NCI-H82 treated with DMSO at 0.1 percent for 48 hours (cell line): ENCODE measurements at regions not wholly inside any gene's neighbourhood (a gene's known extent, or its start where the extent isn't known, plus 50 kb on each side); places are given as distances from the start of the nearest gene placed in this dataset.

Experiments
- DNase-seq: peaks from one replicate; lab custom pipeline; 2025; ENCODE audit not compliant: unreplicated experiment; lab: John Stamatoyannopoulos, UW

GRCh38 chr3:1540686-1541085 lies 447.9 kb downstream of the CNTN6 start:
- DNase-seq: no peak

GRCh38 chr3:1551741-1552140 lies 458.9 kb downstream of the CNTN6 start:
- DNase-seq: no peak

GRCh38 chr3:1552831-1553230 lies 460.0 kb downstream of the CNTN6 start:
- DNase-seq: no peak

GRCh38 chr3:1561427-1561826 lies 468.6 kb downstream of the CNTN6 start:
- DNase-seq: no peak

DNA sequence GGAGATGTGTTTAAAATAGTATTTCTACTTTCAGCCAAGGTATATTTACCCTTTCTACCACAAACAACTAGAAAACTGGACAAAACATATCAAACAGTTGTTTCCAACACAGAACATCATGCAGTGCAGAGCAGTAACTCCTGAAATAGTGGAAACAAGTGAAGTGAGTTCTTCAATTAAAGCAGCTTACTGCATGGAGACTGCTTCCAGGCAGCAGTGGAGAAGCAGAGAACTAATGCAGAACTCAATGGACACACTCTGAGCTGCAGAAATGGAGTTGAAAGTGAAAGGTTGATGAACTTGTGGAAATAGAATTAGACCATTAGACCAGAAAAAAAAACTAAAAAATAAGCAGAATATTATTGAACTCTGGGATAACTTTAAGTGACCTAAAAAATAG lies 478.9 kb downstream of the CNTN6 start:
- no peak for DNase-seq

- DNase-seq: no peak
Observed at GRCh38 chr3:1576047-1576446, 483.2 kb downstream of the CNTN6 start.

DNA sequence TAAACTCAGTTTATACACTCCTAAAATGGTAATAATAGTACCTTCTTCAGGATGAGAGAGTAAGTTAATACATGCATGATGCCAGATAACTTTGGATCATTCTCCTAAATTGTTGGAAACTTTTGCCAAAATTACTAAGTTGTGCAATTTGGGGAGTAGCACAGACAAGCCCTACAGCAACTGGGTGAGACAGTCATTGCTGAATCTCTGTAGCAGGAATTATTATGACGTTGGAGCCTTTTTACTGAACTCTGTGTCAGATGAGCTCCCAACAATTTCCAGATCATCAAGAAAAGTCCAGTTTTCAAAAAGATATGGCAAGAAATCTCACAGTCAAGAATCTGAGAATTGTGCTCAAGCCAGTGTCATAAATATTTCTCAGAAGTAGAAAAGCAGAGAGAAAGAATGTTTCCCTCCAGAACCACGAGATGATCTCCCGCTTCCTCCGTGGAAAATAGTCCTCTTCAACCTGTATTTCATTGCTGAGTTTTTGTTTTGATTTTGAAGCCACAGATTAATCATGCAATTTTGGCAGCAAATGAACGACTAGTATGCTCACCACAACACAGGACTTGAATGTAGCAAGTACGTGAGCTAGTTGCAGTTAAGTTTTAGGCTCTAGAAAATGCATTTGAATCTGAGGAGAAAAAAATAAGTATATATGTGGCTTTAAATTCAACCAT lies 485.4 kb downstream of the CNTN6 start:
- no peak for DNase-seq

GRCh38 chr3:1583044-1583443 lies 490.2 kb downstream of the CNTN6 start:
- no peak for DNase-seq

DNA sequence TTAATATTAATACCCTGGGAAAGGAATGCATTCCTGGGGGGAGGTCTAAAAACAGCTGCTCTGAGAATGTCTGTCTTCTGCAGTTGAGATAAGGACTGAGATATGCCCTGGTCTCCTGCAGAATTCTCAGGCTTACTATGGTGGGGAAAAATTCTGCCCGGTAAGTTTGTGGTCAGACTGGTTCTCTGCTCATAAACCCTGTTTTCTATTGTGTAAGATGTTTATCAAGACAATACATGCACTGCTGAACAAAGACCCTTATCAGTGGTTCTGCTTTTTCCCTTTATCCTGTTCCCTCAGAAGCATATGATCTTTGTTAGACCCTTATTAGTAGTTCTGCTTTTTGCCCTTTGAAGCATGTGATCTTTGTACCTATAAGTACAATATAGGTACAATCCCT lies 494.6 kb downstream of the CNTN6 start:
- no peak for DNase-seq

- DNase-seq: no peak
Observed at GRCh38 chr3:1591327-1592028, 498.7 kb downstream of the CNTN6 start.

DNA sequence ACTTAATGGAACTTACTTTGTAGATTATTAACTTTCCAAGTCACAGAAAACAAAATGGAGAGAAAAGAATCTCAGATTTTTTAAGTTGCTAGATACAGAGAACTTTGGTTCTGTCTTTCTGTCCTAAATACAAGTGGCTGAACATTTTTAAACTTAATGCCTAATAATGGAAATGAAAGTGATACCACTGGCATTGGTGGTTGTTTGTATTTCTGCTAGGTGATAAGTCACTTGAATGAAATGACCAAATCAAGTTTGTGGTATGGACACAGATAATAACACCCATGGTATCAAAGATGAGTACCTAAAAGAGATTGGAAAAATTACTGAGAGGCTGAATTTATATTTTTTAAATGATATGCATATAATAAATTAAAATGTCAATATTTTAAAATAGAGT lies 502.1 kb downstream of the CNTN6 start:
- DNase-seq: no peak

DNA sequence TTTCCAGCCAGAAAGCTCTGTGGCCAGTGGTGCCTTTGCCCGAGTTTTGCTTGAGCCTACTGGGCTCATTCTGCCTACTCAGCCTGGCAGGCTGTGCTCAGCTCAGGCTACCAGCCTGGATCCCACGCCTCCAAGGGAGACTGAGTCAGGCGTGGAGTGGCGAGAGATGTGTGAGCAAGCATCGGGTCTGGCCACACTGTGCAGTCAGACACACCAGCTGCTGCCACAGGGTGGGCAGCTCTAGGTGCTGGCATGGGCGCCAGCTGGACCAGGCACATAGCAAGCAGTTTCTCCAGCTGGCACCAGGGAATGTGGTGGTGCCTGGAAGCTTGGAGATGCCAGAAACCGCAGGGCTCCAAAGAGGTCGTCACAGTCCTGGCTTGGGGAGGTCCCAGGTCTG lies 498.5 kb upstream of the CNTN4 start:
- DNase-seq: no peak

DNA sequence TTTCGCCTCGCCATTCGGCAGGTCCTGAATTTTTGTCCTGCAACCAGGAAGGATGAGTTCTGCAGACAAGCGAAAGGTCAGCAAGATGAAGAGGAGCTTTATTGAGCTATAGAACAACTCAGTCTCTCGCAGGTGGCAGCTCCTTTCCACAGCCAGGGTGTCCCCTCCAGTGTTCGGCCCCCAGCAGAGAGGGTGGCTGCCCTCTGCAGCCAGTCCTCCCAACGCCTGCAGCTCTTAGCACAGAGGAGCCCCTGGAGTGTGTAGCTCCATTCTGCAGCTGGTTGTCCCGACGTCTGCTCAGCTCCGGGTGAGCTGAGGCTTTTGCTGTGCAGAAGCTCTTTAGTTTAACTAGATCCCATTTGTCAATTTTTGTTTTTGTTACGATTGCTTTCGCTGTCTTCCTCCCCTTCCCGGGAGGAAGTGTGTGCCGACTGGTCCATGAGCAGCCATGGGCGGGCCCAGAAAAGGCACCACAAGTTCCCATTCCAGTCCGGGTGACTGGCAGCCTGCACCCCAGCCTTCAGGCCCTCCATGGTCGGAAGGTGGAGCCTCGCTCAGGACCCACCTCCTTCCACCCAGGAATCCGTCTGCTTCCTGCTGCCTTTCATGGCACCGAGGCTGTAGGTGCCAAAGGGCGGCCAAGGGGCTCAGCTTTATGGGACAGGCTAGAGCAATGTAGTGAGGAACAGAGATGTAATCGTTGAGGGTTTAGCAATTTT lies 497.8 kb upstream of the CNTN4 start:
- DNase-seq: no peak

DNA sequence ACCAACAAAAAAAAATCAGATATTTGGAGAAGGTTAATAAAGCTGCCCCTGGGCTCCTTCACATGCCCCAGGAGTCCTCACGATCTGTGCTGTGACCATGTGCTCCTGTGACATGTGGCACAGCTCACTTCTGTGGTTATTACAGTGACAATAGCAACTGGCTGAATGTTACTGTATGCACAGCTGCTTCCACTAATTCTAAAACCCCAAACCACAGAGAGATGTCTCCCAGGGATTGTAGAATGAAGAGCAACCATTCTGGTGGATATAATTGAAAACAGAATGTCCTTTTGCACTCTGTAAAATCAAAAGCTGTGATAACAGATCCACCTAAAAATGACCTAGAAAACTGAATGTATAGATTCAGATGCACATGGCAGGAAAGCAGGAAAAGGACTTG lies 489.2 kb upstream of the CNTN4 start:
- no peak for DNase-seq

DNA sequence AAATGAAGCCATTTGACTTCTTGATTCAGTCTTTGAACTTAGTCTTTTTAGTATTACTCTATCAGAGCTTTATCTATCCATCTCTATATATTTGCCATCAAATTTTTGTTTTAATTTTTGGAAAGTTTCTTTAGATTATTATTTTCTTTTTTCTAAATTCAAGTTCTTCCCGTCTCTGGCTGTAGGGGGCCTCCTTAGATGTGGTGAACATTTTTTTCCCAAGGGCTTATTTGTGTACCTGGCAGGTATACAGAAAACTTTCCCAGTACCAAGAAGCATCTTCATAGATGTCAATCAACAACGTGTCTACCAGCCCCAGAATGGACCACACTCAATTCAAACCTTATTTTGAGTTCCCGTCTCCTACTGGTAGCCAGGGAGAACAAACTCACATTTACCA lies 486.8 kb upstream of the CNTN4 start:
- no peak for DNase-seq

DNA sequence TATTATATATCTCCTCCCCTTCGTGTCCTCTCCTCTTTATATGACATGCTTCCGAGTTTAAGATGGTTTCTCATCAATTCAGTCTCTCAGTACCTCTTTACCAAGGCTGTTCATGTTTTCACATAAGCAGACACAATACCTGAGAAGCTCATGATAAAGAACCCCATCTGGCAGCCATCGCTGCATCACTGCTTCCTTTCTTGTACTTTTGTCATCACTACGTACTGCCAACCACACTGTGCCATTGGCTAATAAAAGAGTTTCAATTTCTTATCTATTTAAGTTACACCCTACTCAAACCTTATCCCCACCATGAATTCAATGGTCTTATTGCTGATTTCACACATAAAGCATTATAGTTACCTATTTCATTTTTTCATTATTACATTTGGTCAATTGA lies 484.7 kb upstream of the CNTN4 start:
- no peak for DNase-seq

DNA sequence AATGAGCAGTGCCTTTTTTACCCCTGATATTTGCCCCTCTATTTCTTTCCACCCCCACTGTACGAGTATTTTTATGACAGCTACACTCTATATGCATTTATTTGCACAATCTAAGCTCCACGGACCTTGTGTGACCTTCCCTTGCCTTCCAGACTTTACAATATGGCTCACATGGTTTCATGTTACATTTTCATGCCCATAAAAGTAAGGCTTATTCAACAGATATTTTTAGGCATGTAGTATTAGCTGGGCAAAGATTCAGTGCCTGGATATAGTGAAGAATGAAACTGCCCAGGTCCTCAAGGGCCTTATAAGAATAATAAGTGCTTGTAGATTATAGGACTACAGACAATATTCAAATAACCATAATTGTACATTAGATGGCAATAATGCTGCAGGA lies 481.9 kb upstream of the CNTN4 start:
- no peak for DNase-seq

- no peak for DNase-seq
Observed at GRCh38 chr3:1623896-1624295, 474.8 kb upstream of the CNTN4 start.

DNA sequence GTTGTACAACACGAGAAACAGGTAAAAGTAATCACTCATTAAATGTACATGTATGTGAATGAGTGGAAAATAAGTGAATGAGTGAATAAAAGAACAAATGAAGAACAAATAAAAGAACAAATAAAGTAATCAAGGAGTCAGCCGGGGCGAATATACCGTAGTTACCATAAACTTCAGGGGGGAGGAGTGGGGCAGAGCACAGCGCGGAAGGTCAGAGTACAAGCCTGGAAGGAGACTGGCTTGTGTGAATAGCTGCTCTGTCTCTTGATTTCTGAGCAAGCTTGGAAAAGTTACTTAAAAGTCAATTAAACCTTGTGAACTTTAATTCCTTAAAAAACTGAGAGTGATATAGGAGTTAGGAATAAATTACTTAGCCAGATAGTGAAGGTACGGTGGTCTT lies 466.5 kb upstream of the CNTN4 start:
- DNase-seq: no peak

DNA sequence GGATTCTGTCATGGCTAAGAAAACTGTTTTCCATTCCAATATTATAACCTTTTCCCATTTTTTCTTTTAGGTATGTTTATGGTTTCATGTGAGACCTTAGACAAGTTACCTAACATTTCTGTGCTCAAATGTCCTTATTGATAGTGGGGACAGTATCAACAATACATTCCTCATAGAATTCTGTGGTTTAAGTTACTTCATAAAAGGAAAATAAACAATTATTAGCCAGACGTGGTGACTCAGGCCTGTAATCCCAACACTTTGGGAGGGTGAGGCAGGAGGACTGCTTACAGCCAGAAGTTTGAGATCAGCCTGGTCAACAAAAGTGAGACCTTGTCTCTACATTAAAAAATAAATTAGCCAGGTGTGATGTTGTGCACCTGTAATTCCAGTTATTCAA lies 436.8 kb upstream of the CNTN4 start:
- no peak for DNase-seq

DNA sequence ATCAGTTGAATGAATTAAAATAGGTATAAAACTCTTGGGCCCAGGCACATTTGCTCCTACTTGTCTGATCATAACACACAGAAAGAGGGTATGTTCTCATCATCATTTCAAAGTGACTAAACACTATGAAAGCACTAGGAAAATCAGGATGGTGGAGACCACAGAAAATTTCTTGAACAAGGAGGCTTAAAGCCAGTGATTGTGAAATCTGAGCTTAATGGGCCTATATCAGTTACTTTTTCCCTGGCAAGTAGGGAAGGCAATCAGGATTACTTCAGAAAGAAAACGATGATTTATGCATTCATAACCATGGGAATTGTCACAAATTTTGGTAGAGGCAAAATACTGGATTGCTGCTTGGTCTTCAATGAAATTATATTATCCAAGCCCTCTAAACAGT lies 434.4 kb upstream of the CNTN4 start:
- DNase-seq: no peak

GRCh38 chr3:1666865-1667264 lies 431.8 kb upstream of the CNTN4 start:
- DNase-seq: no peak
